HG02870 (cell line): ENCODE measurements at regions not wholly inside any gene's neighbourhood (a gene's known extent, or its start where the extent isn't known, plus 50 kb on each side); places are given as distances from the start of the nearest gene placed in this dataset.

Experiments
- ATAC-seq: cut with Tn5 transposase; IDR thresholded peaks from one replicate; pipeline ENCODE4 v1.9.1; 2021; ENCODE audit warnings: mild to moderate bottlenecking, moderate library complexity; ENCODE audit not compliant: unreplicated experiment

- no peak for ATAC-seq
Measured at GRCh38 chr7:41255716-41256115, 447.2 kb downstream of the INHBA start.

GRCh38 chr7:41255113-41255512 lies 447.8 kb downstream of the INHBA start:
- no peak for ATAC-seq

GRCh38 chr7:41252957-41253356 lies 449.9 kb downstream of the INHBA start:
- ATAC-seq: no peak

GRCh38 chr7:41252551-41252950 lies 450.3 kb downstream of the INHBA start:
- no peak for ATAC-seq

- ATAC-seq: no peak
Measured at GRCh38 chr7:41247143-41247865, 455.6 kb downstream of the INHBA start.

GRCh38 chr7:41245916-41246315 lies 457.0 kb downstream of the INHBA start:
- ATAC-seq: no peak

GRCh38 chr7:41244246-41244645 lies 458.6 kb downstream of the INHBA start:
- ATAC-seq: no peak

- ATAC-seq: no peak
Measured at GRCh38 chr7:41241641-41242040, 461.2 kb downstream of the INHBA start.

GRCh38 chr7:41239596-41239995 lies 463.3 kb downstream of the INHBA start:
- no peak for ATAC-seq

- ATAC-seq: no peak
Measured at GRCh38 chr7:41238851-41239331, 464.0 kb downstream of the INHBA start.

GRCh38 chr7:41237956-41238355 lies 464.9 kb downstream of the INHBA start:
- no peak for ATAC-seq

- ATAC-seq: no peak
Measured at GRCh38 chr7:41232086-41232485, 470.8 kb downstream of the INHBA start.

- ATAC-seq: no peak
Measured at GRCh38 chr7:41224063-41224763, 478.7 kb downstream of the INHBA start.

GRCh38 chr7:41222746-41223145 lies 480.1 kb downstream of the INHBA start:
- ATAC-seq: no peak

- ATAC-seq: no peak
Measured at GRCh38 chr7:41220266-41220665, 482.6 kb downstream of the INHBA start.

- no peak for ATAC-seq
Measured at GRCh38 chr7:41219276-41219675, 483.6 kb downstream of the INHBA start.

- ATAC-seq: no peak
Measured at GRCh38 chr7:41217306-41217705, 485.6 kb downstream of the INHBA start.

GRCh38 chr7:41207141-41207540 lies 495.7 kb downstream of the INHBA start:
- ATAC-seq: no peak

GRCh38 chr7:41206267-41206666 lies 496.6 kb downstream of the INHBA start:
- peak; percentile 34 for ATAC-seq

GRCh38 chr7:41205600-41205999 lies 497.3 kb downstream of the INHBA start:
- ATAC-seq: peak; percentile 81

- ATAC-seq: no peak
Measured at GRCh38 chr7:41203542-41203941, 499.3 kb downstream of the INHBA start.

- ATAC-seq: no peak
Measured at GRCh38 chr7:41201021-41201420, 501.9 kb downstream of the INHBA start.
